ENCODE measurements at regions not wholly inside any gene's neighbourhood (a gene's known extent, or its start where the extent isn't known, plus 50 kb on each side); places are given as distances from the start of the nearest gene placed in this dataset.
"Not testable (repeated sequence)": the region's sequence is repeated elsewhere in the genome, so short reads cannot be mapped to it uniquely, and the experiment has no call there.

- DNase-seq (ENCODE audit: low spot score) = no peak
- FAIRE-seq = no peak
Observed at GRCh38 chr11:10973416-10973815, 115.6 kb upstream of the ZBED5 start.

- DNase-seq (ENCODE audit: low spot score) (no peak), FAIRE-seq (no peak)
Observed at GRCh38 chr11:10970926-10971325, 113.1 kb upstream of the ZBED5 start.

- FAIRE-seq = no peak
Observed at GRCh38 chr11:10969387-10969786, 111.5 kb upstream of the ZBED5 start.

GRCh38 chr11:10956884-10957283 lies 99.0 kb upstream of the ZBED5 start:
- not testable (repeated sequence) for FAIRE-seq; DNase-seq (ENCODE audit: low spot score)

More at GRCh38 chr11:10969387-10969786, 111.5 kb upstream of the ZBED5 start:
- no peak for DNase-seq (ENCODE audit: low spot score)

- FAIRE-seq (no peak), DNase-seq (ENCODE audit: low spot score) (no peak)
Observed at GRCh38 chr11:10955616-10956015, 97.8 kb upstream of the ZBED5 start.

- no peak for FAIRE-seq
- no peak for DNase-seq (ENCODE audit: low spot score)
Observed at GRCh38 chr11:10954184-10954583, 96.3 kb upstream of the ZBED5 start.

GRCh38 chr11:10952872-10953271 lies 95.0 kb upstream of the ZBED5 start:
- FAIRE-seq (no peak), DNase-seq (ENCODE audit: low spot score) (no peak)

- FAIRE-seq; DNase-seq (ENCODE audit: low spot score): not testable (repeated sequence)
Observed at GRCh38 chr11:10947935-10948334, 90.1 kb upstream of the ZBED5 start.

- FAIRE-seq (no peak), DNase-seq (ENCODE audit: low spot score) (no peak)
Observed at GRCh38 chr11:10946072-10946471, 88.2 kb upstream of the ZBED5 start.

GRCh38 chr11:10945196-10945595 lies 87.3 kb upstream of the ZBED5 start:
- FAIRE-seq (no peak), DNase-seq (ENCODE audit: low spot score) (no peak)

- FAIRE-seq = no peak
- DNase-seq (ENCODE audit: low spot score) = no peak
Observed at GRCh38 chr11:10943968-10944367, 86.1 kb upstream of the ZBED5 start.

GRCh38 chr11:10942620-10943019 lies 84.8 kb upstream of the ZBED5 start:
- FAIRE-seq (no peak), DNase-seq (ENCODE audit: low spot score) (no peak)

- DNase-seq (ENCODE audit: low spot score) (no peak), FAIRE-seq (no peak)
Observed at GRCh38 chr11:10941871-10942270, 84.0 kb upstream of the ZBED5 start.

GRCh38 chr11:10941414-10941813 lies 83.6 kb upstream of the ZBED5 start:
- FAIRE-seq = no peak
- DNase-seq (ENCODE audit: low spot score) = no peak

GRCh38 chr11:10938650-10939387 lies 81.0 kb upstream of the ZBED5 start:
- no peak for FAIRE-seq
- DNase-seq (ENCODE audit: low spot score) = no peak

GRCh38 chr11:10938231-10938630 lies 80.4 kb upstream of the ZBED5 start:
- DNase-seq (ENCODE audit: low spot score) = no peak
- no peak for FAIRE-seq

- FAIRE-seq (no peak), DNase-seq (ENCODE audit: low spot score) (no peak)
Observed at GRCh38 chr11:10937385-10937771, 79.5 kb upstream of the ZBED5 start.

GRCh38 chr11:10936626-10937384 lies 79.0 kb upstream of the ZBED5 start:
- no peak for FAIRE-seq
- no peak for DNase-seq (ENCODE audit: low spot score)

- FAIRE-seq (no peak), DNase-seq (ENCODE audit: low spot score) (no peak)
Observed at GRCh38 chr11:10935015-10935559, 77.2 kb upstream of the ZBED5 start.

GRCh38 chr11:10934293-10934860 lies 76.5 kb upstream of the ZBED5 start:
- FAIRE-seq = no peak
- no peak for DNase-seq (ENCODE audit: low spot score)

- DNase-seq (ENCODE audit: low spot score) = peak; percentile 69
- FAIRE-seq = peak; percentile 87
Observed at GRCh38 chr11:10933455-10934292, 75.8 kb upstream of the ZBED5 start.
